ENCODE measurements at regions not wholly inside any gene's neighbourhood (a gene's known extent, or its start where the extent isn't known, plus 50 kb on each side); places are given as distances from the start of the nearest gene placed in this dataset.

GRCh38 chr6:7048894-7049293 is 58.9 kb upstream of the RREB1 start:
- TF ChIP-seq, protein P1, sequence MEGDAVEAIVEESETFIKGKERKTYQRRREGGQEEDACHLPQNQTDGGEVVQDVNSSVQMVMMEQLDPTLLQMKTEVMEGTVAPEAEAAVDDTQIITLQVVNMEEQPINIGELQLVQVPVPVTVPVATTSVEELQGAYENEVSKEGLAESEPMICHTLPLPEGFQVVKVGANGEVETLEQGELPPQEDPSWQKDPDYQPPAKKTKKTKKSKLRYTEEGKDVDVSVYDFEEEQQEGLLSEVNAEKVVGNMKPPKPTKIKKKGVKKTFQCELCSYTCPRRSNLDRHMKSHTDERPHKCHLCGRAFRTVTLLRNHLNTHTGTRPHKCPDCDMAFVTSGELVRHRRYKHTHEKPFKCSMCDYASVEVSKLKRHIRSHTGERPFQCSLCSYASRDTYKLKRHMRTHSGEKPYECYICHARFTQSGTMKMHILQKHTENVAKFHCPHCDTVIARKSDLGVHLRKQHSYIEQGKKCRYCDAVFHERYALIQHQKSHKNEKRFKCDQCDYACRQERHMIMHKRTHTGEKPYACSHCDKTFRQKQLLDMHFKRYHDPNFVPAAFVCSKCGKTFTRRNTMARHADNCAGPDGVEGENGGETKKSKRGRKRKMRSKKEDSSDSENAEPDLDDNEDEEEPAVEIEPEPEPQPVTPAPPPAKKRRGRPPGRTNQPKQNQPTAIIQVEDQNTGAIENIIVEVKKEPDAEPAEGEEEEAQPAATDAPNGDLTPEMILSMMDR (IDR thresholded peaks at IDR 0.05), result no peak
- TF ChIP-seq POLR2A (IDR thresholded peaks at IDR 0.05), result no peak

All from uterus (tissue), 2 donors.